OCI-LY7 (cell line): ENCODE measurements at regions not wholly inside any gene's neighbourhood (a gene's known extent, or its start where the extent isn't known, plus 50 kb on each side); places are given as distances from the start of the nearest gene placed in this dataset.

Source experiments
- EZH2phosphoT487 ChIP-seq: fragments of 200-600 bp; sonication (generic); IDR thresholded peaks from 2 replicates; pipeline ENCODE4 v1.6.1; 2018; ENCODE audit warnings: low read depth, borderline replicate concordance, mild to moderate bottlenecking, mixed run types, antibody characterized with exemption, low read length, moderate library complexity, mixed read lengths
- TF ChIP-seq, protein P1 (sequence below): fragments of 200-600 bp; sonication (generic); conservative IDR thresholded peaks from 2 replicates; pipeline ENCODE4 v1.5.1; 2014; ENCODE audit warnings: mild to moderate bottlenecking, antibody characterized with exemption, low read length, moderate library complexity, mixed read lengths

DNA sequence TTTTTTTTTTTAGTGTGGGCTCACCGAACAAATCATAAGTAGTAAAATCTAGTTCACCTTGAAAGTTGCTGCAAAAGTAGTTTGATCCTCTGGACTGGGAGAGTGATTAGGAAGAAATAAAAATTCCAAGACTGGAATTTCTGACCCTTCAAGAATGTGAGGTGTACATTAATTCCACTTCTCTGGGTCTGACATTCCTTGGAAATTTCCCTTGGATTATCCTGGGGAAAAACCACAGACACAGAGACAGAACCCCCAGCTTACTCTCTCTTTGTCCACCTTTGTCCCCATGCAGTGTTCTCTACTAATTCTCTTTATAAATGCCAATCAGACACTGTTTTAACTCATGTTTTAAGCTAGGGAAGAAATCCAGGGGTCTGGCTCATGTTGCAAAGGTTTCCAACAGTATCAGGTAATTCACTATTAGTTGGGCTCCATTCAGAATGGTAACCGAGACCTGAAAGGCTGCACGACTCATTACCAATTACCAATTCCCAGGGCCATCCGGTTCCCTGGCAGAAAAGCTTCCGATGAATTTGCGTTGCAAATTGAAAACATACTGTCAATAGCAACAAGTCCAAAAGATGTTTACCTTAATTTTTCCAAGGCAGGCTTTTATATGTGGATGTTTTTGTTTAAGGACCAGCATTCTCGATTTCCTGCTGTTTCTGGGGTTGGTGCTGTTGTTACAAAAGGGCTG lies 86.3 kb downstream of the BAMBI start:
- TF ChIP-seq, protein P1, sequence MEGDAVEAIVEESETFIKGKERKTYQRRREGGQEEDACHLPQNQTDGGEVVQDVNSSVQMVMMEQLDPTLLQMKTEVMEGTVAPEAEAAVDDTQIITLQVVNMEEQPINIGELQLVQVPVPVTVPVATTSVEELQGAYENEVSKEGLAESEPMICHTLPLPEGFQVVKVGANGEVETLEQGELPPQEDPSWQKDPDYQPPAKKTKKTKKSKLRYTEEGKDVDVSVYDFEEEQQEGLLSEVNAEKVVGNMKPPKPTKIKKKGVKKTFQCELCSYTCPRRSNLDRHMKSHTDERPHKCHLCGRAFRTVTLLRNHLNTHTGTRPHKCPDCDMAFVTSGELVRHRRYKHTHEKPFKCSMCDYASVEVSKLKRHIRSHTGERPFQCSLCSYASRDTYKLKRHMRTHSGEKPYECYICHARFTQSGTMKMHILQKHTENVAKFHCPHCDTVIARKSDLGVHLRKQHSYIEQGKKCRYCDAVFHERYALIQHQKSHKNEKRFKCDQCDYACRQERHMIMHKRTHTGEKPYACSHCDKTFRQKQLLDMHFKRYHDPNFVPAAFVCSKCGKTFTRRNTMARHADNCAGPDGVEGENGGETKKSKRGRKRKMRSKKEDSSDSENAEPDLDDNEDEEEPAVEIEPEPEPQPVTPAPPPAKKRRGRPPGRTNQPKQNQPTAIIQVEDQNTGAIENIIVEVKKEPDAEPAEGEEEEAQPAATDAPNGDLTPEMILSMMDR = no peak
- TF ChIP-seq EZH2phosphoT487 = no peak
